HG03060 (cell line): ENCODE measurements at regions not wholly inside any gene's neighbourhood (a gene's known extent, or its start where the extent isn't known, plus 50 kb on each side); places are given as distances from the start of the nearest gene placed in this dataset.

Experiments used
- ATAC-seq: cut with Tn5 transposase; IDR thresholded peaks from one replicate; pipeline ENCODE4 v1.9.1; 2021; ENCODE audit warnings: low read depth, moderate number of reproducible peaks; ENCODE audit not compliant: unreplicated experiment

GRCh38 chr9:96135076-96135752, 166.8 kb downstream of the HSD17B3 start:
- ATAC-seq, result no peak

GRCh38 chr9:96133321-96134021, 168.5 kb downstream of the HSD17B3 start:
- ATAC-seq, result no peak

GRCh38 chr9:96131825-96132224, 170.2 kb downstream of the HSD17B3 start:
- ATAC-seq, result no peak

GRCh38 chr9:96130970-96131369, 171.0 kb downstream of the HSD17B3 start:
- no peak for ATAC-seq

DNA sequence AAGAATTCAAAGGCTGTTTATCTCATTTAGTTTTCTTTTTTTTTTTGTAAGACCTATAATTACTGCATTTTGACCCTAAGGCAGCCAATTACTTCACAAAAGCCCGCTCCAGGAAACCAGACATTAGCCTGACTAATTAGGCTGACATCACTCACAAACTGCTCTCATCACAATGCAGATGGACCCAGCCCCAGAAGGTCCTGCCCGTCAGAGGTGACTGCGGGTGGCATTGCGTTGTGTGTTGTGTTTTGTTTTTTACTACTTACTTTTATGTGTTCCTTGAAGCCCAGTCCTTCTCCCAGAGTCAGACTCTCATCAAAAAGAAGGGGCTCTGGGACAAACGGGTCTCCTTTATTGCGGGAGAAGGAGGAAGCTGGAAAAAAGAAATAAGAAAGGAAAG, 172.2 kb downstream of the HSD17B3 start:
- ATAC-seq, result no peak

- ATAC-seq, result no peak
Measured at GRCh38 chr9:96128880-96129279, 173.1 kb downstream of the HSD17B3 start.

GRCh38 chr9:96126321-96126881, 175.6 kb downstream of the HSD17B3 start:
- no peak for ATAC-seq

DNA sequence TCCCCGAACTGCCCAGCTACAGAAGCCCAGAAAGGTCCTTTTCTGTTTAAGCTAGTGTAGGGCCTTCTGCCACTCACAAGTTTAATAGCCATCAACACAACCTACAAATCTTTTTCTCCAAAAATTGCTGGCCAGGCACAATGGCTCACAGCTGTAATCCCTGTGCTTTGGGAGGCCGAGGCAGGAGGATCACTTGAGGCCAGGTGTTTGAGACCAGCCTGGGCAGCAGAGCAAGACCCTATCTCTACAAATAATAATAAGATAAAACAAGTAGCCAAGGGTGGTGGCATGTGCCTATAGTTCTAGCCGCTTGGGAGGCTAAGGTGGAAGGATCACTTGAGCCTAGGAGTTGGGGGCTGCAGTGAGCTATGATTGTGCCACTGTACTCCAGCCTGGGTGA, 176.4 kb downstream of the HSD17B3 start:
- ATAC-seq, result no peak

GRCh38 chr9:96122751-96123150, 179.2 kb downstream of the HSD17B3 start:
- no peak for ATAC-seq

DNA sequence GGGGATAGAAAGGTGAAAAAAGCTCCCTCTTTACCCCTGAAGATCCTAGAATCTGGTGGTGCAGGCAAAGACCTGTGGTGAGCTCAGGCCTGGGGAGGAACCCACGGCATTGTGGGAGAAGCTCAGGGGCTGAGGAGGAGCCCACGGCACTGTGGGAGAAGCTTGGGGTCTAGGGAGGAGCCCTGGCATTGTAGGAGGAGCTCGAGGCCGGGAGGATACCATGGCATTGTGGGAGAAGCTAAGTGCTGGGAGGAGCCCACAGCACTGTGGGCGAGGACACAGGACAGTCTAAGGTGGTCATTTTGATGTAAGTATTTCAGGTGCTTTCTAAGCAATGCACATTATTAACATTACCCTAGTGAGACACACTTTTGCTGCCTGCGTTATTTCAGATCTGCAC, 179.7 kb downstream of the HSD17B3 start:
- ATAC-seq, result no peak

DNA sequence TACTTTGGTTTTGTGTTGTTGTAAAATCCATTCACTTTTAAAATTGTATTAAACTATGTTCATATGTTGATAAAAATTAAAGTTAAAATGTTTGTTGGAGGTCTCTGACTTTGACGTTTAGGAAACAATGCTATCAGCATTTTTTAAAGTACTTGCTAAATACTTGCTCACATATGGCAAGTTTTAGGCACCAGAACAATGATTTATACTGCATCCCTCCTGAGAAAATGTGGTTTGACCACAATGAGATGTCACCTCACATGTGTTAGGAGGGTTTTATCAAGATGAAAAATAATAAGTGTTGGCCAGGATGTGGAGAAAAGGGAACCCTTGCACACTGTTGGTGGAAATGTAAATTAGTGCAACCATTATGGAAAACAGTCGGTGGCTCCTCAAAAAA, 180.8 kb downstream of the HSD17B3 start:
- no peak for ATAC-seq

- no peak for ATAC-seq
Measured at GRCh38 chr9:96117398-96118080, 184.4 kb downstream of the HSD17B3 start.

- ATAC-seq, result no peak
Measured at GRCh38 chr9:96116275-96117064, 185.5 kb downstream of the HSD17B3 start.

DNA sequence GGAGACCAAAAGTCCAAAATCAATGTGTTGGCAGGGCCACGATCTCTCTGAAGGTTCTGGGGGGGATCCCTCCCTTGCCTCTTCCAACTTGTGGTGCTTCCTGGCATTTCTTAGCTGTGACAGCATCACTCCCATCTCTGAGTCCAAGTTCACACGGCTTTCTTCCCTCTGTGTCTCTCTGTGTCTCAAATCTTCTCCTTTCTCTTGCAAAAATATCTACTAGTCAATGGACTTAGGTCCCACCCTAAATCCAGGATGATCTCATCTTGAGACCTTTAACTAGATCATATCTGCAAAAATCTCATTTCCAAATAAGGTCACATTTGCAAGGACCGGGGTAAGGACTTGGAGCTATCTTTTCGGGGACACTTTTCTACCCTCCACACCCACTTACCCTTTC, 186.1 kb downstream of the HSD17B3 start:
- ATAC-seq, result no peak

GRCh38 chr9:96113032-96113431, 188.9 kb downstream of the HSD17B3 start:
- ATAC-seq, result no peak

- ATAC-seq, result no peak
Measured at GRCh38 chr9:96109680-96110351, 192.2 kb downstream of the HSD17B3 start.

DNA sequence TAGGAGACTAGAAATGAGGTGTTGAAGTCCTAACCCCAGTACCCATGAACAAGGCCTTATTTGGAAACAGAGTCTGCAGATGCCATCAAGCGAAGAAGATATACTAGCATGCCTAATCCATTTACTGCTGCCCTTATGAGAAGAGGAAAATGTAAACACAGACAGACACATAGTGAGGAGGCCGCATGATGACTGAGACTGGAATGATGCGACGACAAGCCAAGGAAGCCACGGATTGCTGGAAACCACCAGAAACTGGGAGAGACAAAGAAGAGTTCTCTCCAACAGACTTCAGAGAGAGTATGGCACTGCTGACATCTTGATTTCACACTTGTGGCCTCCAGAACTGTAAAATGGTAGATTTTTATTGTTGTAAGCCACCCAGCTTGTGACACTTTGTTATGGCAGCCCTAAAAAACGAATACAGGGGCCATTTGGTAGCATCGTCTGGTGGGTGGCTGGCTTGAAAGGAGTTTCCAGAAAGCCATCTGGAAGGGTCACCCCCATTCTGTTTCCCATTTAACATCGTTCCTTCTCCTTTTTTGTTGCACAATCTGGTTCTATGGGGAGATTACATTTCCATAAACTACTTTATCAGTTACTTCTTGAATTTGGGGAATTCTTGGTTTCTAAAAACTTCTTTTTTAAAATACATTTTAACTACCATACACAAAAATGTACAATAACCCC, 193.1 kb downstream of the HSD17B3 start:
- ATAC-seq, result no peak

DNA sequence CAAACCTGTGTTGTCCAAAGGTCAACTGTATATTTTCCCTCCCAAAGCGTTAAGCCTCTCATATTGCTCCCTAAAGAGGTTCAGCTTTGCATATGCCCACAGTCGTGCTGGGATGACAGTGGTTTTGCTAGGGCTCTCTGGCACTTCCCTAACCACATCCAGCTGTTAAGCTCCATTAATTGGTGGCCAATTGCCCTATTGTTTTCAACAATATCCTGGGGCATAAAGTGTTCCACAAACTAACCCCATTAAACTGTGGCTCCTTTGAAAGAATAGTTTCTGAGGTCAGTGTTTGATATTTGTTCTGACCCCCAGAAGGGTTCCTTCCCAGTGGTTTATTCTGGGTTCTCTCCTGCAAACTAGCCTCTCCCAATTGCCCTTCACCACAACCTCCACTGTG, 194.5 kb downstream of the HSD17B3 start:
- no peak for ATAC-seq
